GM12878 (cell line): ENCODE measurements at regions not wholly inside any gene's neighbourhood (a gene's known extent, or its start where the extent isn't known, plus 50 kb on each side); places are given as distances from the start of the nearest gene placed in this dataset.

Experiments used
- ATAC-seq: fragments of 200-7000 bp; cut with Tn5 transposase; 3 replicates; pipeline ENCODE4 v1.9.1; 2020; ENCODE audit warnings: mild to moderate bottlenecking, moderate library complexity
- BruUV-seq: library from RNA; stranded (reverse); fragments of 400-500 nt; replicated peaks from 2 replicates; lab custom pipeline; 2021; lab: Mats Ljungman, UMichigan
- CTCF ChIA-PET: fragments of 300-600 bp; sonication (Branson Sonifier 250); formaldehyde crosslinking; extraction: SDS; loops from one replicate; lab custom pipeline; 2021; ENCODE audit warnings: inconsistent platforms; lab: Yijun Ruan, JAX
- POLR2A ChIA-PET: fragments of 350-600 bp; formaldehyde crosslinking; extraction: SDS; loops from one replicate; lab custom pipeline; 2021; ENCODE audit warnings: inconsistent platforms; lab: Charles Lee
- RAD21 ChIA-PET: fragments of 300-600 bp; sonication (Branson Sonifier 250); formaldehyde crosslinking; loops from one replicate; lab custom pipeline; 2023; ENCODE audit warnings: antibody characterized with exemption; ENCODE audit not compliant: unreplicated experiment; lab: Charles Lee
- SMC1A ChIA-PET: fragments of 300-600 bp; sonication (Branson Sonifier 250); formaldehyde crosslinking; loops from one replicate; lab custom pipeline; 2023; ENCODE audit not compliant: unreplicated experiment, uncharacterized antibody; lab: Charles Lee
- DNase-seq: peaks from one replicate; pipeline ENCODE4 v3.0.0-alpha.2; 2011; ENCODE audit warnings: low read depth, low spot score
- FAIRE-seq: peaks from 3 replicates; lab custom pipeline; 2011; peaks lifted over from hg19 to GRCh38; lab: Jason Lieb, UNC
- H2AFZ ChIP-seq: 2 replicates; pipeline ENCODE4 v1.6.0; 2011; ENCODE audit warnings: low read depth, low read length, control low read depth; ENCODE audit not compliant: control insufficient read depth
- H3K27ac ChIP-seq: 2 replicates; pipeline ENCODE4 v1.5.1; 2011; ENCODE audit warnings: control low read depth; ENCODE audit not compliant: control insufficient read depth, insufficient read depth
- H3K27me3 ChIP-seq, 2 experiments: replicated peaks in 1 of 2; 2 replicates each; pipeline versions ENCODE4 v1.6.0 to v1.6.1; 2011; ENCODE audit warnings: low read length in 1 of 2; ENCODE audit not compliant: control insufficient read depth in 2 of 2, insufficient read depth in 2 of 2
- H3K36me3 ChIP-seq, 2 experiments: 2 replicates each; pipeline ENCODE4 v1.5.1; 2011; ENCODE audit warnings: low read length in 1 of 2; ENCODE audit not compliant: control insufficient read depth in 2 of 2, insufficient read depth in 2 of 2
- H3K4me1 ChIP-seq: 2 replicates; pipeline ENCODE4 v1.6.1; 2011; ENCODE audit warnings: mild to moderate bottlenecking, low read length, moderate library complexity, mixed read lengths; ENCODE audit not compliant: control insufficient read depth, insufficient read depth
- H3K4me2 ChIP-seq: 2 replicates; pipeline ENCODE4 v1.6.0; 2011; ENCODE audit warnings: control low read depth; ENCODE audit not compliant: control insufficient read depth, insufficient read depth
- H3K4me3 ChIP-seq: fragments of 200-600 bp; sonication (generic); 2 replicates; pipeline ENCODE4 v1.5.1; 2016
- H3K79me2 ChIP-seq: 2 replicates; pipeline ENCODE4 v1.6.0; 2011; ENCODE audit warnings: low read length; ENCODE audit not compliant: control insufficient read depth, insufficient read depth
- H3K9ac ChIP-seq: 2 replicates; pipeline ENCODE4 v1.8.0; 2011; ENCODE audit warnings: low read length, control low read depth, mixed read lengths; ENCODE audit not compliant: control insufficient read depth, insufficient read depth
- H3K9me3 ChIP-seq: replicated peaks from 3 replicates; pipeline ENCODE4 v1.5.1; 2011; ENCODE audit warnings: mild to moderate bottlenecking, low read length; ENCODE audit not compliant: control insufficient read depth, insufficient read depth
- H4K20me1 ChIP-seq: 2 replicates; pipeline ENCODE4 v1.6.0; 2011; ENCODE audit not compliant: control insufficient read depth, insufficient read depth
- CBX3 ChIP-seq: fragments of 200-600 bp; sonication (generic); IDR thresholded peaks from 2 replicates; pipeline ENCODE4 v1.6.1; 2016; ENCODE audit warnings: low read depth, borderline replicate concordance
- CREM ChIP-seq: IDR thresholded peaks from 2 replicates; pipeline ENCODE4 v1.6.1; 2014; ENCODE audit warnings: antibody characterized with exemption, low read depth
- E4F1 ChIP-seq: fragments of 450-650 bp; IDR thresholded peaks from 2 replicates; pipeline ENCODE4 v1.6.1; 2018; ENCODE audit warnings: borderline replicate concordance, mild to moderate bottlenecking; ENCODE audit not compliant: partially characterized antibody
- HDAC2 ChIP-seq: fragments of 200-600 bp; sonication (generic); IDR thresholded peaks from 2 replicates; pipeline ENCODE4 v1.6.1; 2017
- JUND ChIP-seq: IDR thresholded peaks from 2 replicates; pipeline ENCODE4 v1.6.1; 2012; ENCODE audit warnings: low read depth, mild to moderate bottlenecking, low read length, improper control_type of control experiment, moderate library complexity
- POU2F2 ChIP-seq: IDR thresholded peaks from 3 replicates; pipeline ENCODE4 v1.6.1; 2011; ENCODE audit warnings: low read depth, mild to moderate bottlenecking, low read length, borderline replicate concordance
- PRDM15 ChIP-seq: fragments of 450-650 bp; formaldehyde crosslinking; IDR thresholded peaks from 2 replicates; pipeline ENCODE4 v1.4.0; 2020; ENCODE audit warnings: mild to moderate bottlenecking, moderate library complexity
- RUNX3 ChIP-seq: IDR thresholded peaks from 2 replicates; pipeline ENCODE4 v1.6.1; 2012; ENCODE audit warnings: low read length, inconsistent platforms
- TCF7 ChIP-seq: IDR thresholded peaks from 2 replicates; pipeline ENCODE4 v1.6.1; 2014; ENCODE audit warnings: antibody characterized with exemption, borderline replicate concordance
- WGBS: methylation state at CpG from one replicate; pipeline ENCODE4 v1.1.6; 2016; ENCODE audit warnings: low lambda C conversion rate; ENCODE audit not compliant: insufficient replicate concordance, insufficient coverage; ENCODE audit errors: missing lambda C conversion rate; 5-methylcytosine and 5-hydroxymethylcytosine counted together
- in situ Hi-C: fragments of 300-500 bp; cut with MboI; formaldehyde crosslinking; loops from 9 replicates; pipeline ENCODE4 v1.14.3; 2018; ENCODE audit warnings: mixed read lengths
- intact Hi-C: fragments of 100-400 bp; cut with micrococcal nuclease; formaldehyde crosslinking; loops from one replicate; pipeline ENCODE4 v1.14.2; 2022; ENCODE audit not compliant: unreplicated experiment
- TF ChIP-seq, protein P1 (sequence below): fragments of 450-650 bp; IDR thresholded peaks from 2 replicates; pipeline ENCODE4 v1.6.1; 2017; ENCODE audit warnings: low read depth, mild to moderate bottlenecking, moderate library complexity

- POLR2A ChIA-PET: no interaction called here
- CTCF ChIA-PET: no interaction called here
Observed at GRCh38 chr7:25456467-25457171, 228.3 kb upstream of the NPVF start.

More at GRCh38 chr7:25456467-25457171, 228.3 kb upstream of the NPVF start:
- no peak overlapping the region for H3K4me2 ChIP-seq
- no peaks in the 10 kb centered on the region for H4K20me1 ChIP-seq
- no peak for DNase-seq
- SMC1A ChIA-PET: interaction anchor here (2.6 kb wide), 1 partner anchor 13 kb away, joined by 7 read pairs; no protein-coding TSS in a partner anchor
- no peaks in the 10 kb centered on the region for H3K79me2 ChIP-seq
- ATAC-seq: no peak
- H3K27ac ChIP-seq: no peak overlapping the region
- no peak overlapping the region for H3K9ac ChIP-seq
- no peak overlapping the region for H2AFZ ChIP-seq
- no peaks in the 10 kb centered on the region for H3K9me3 ChIP-seq
- no peaks in the 10 kb centered on the region for H3K36me3 ChIP-seq
- no peak for FAIRE-seq
- RAD21 ChIA-PET: no interaction called here
- in situ Hi-C loops: no loop called here
- 0 out of 4 replicates have a peak, but pooled peaks cover 0 to 2% of the 10 kb centered on the region in 2 experiments for H3K27me3 ChIP-seq
- intact Hi-C loops: no loop called here
- no peak overlapping the region for H3K4me3 ChIP-seq
- no peak for TF ChIP-seq RUNX3
- TF ChIP-seq JUND: no peak
- no peak for TF ChIP-seq TCF7
- no peak for TF ChIP-seq E4F1
- TF ChIP-seq, protein P1, sequence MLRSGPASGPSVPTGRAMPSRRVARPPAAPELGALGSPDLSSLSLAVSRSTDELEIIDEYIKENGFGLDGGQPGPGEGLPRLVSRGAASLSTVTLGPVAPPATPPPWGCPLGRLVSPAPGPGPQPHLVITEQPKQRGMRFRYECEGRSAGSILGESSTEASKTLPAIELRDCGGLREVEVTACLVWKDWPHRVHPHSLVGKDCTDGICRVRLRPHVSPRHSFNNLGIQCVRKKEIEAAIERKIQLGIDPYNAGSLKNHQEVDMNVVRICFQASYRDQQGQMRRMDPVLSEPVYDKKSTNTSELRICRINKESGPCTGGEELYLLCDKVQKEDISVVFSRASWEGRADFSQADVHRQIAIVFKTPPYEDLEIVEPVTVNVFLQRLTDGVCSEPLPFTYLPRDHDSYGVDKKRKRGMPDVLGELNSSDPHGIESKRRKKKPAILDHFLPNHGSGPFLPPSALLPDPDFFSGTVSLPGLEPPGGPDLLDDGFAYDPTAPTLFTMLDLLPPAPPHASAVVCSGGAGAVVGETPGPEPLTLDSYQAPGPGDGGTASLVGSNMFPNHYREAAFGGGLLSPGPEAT: no peak
- no peak for TF ChIP-seq CREM
- TF ChIP-seq PRDM15 (CRISPR knock-in tag): no peak
- no peak for TF ChIP-seq CBX3
- no peak for TF ChIP-seq HDAC2
- no peak for TF ChIP-seq POU2F2
- 52% methylated on average over 8 of the region's 8 CpGs for WGBS
- H3K4me1 ChIP-seq: no peaks in the 10 kb centered on the region
- BruUV-seq: no TSS peak
